ENCODE measurements at regions not wholly inside any gene's neighbourhood (a gene's known extent, or its start where the extent isn't known, plus 50 kb on each side); places are given as distances from the start of the nearest gene placed in this dataset.

GRCh38 chrX:109312757-109313156 is 169.1 kb downstream of the GUCY2F start:
- peak; percentile 28 for DNase-seq (ENCODE audit: low read depth)

DNA sequence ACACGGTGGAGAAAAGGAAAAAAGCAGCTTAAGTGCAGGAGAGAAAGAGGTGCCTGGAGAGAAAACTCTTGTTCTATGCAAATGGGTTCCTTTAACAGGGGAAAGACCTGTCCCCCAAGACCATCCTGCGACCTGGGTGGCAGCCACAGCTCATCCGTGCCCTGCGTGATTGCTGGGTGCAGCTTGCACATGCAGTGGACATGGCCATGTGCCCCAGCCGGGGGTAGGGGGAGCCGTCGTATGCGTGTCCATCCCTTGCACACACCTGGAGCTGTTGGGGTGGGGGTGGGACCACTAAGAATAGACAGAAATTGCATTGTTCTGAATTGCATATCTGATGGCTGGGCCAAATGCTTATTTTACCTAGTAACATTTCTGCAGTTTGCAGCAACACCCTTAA is 171.9 kb downstream of the GUCY2F start:
- no peak for DNase-seq (ENCODE audit: low read depth)

DNA sequence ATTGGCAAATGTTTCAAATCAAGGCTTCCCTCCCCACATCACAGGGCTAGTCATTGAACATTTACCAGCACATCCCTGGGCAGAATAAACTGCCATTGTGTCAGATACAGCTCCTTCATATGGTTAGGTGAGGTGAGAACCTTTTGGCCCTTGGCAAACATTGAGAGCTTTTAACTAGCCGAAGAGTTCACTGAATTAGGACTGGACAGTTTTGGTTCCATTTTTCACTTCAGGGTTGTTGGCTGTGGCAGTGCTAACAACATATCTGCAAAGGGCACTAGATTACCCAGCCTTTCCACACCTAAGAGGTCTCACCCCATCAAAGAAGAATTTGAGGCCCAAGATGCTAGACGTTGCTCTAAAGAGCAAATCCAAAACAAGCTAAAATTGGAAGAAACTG is 180.7 kb downstream of the GUCY2F start:
- no peak for DNase-seq (ENCODE audit: low read depth)

- DNase-seq (ENCODE audit: low read depth): no peak
Measured at GRCh38 chrX:109300415-109300814, 181.5 kb downstream of the GUCY2F start.

DNA sequence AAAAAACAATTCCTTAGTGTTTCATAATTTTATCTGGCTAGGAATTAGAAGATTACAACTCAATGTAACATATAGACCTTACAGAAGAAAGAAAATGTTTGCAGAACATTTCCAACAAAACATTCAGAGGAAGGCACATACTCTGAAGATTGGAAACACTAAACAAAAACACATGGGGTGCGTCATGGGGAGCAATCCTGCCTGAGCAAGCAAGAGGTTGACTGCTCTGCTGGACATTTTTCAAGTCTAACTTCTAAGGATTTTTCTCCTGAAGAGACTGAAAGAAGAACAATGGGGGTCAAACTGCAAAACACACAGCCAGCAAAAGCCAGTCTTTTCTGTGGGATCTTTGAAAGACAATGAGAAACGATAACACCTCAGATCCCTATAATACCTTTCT is 182.8 kb downstream of the GUCY2F start:
- no peak for DNase-seq (ENCODE audit: low read depth)

DNA sequence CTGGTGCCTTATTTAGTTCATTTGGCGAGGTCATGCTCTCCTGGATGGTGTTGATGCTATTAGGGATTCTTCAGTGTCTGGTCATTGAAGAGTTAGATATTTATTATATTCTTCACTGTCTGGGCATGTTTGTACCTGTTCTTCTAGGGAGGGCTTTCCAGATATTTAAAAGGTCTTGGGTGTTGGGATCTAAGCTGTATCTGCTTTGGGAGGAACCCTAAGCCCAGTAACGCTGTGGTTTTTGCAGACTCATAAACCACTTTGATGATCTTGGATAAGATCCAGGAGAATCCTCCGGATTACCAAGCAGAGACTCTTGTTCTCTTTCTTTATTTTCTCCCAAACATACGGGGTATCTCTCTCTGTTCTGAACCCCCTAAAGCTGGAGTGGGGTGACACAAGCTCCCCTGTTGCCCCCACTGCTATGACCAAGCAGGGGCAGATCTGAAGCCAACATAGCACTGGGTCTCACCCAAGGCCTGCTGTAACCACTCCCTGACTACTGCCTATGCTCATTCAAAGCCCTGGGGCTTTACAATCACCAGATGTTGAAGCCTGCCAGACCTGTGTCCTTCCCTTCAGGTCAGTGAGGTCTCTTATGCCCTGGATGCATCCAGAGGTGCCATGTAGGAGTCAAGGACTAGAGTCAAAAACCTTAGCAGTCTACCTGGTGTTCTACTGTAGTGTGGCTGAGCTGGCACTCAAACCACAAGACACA is 187.6 kb downstream of the GUCY2F start:
- peak; percentile 1 for DNase-seq (ENCODE audit: low read depth)

DNA sequence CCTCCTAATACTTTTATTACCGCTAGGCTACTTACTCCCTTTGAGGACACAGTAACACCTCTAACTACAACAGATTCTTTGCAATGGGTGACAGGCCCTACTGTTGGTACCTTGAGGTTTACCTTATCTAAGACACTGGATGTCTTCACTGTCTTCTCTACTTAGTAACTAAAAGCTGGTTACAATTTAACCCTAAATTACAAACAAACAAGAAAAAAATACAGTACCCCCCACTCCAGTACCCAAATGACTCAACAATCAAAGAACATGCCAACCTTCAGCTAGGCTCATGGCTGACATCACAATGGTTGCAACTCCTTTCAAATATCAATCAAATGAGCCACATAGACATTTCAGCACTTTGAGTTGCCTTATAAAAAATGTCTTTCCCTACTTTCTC is 198.0 kb downstream of the GUCY2F start:
- DNase-seq (ENCODE audit: low read depth): no peak

DNA sequence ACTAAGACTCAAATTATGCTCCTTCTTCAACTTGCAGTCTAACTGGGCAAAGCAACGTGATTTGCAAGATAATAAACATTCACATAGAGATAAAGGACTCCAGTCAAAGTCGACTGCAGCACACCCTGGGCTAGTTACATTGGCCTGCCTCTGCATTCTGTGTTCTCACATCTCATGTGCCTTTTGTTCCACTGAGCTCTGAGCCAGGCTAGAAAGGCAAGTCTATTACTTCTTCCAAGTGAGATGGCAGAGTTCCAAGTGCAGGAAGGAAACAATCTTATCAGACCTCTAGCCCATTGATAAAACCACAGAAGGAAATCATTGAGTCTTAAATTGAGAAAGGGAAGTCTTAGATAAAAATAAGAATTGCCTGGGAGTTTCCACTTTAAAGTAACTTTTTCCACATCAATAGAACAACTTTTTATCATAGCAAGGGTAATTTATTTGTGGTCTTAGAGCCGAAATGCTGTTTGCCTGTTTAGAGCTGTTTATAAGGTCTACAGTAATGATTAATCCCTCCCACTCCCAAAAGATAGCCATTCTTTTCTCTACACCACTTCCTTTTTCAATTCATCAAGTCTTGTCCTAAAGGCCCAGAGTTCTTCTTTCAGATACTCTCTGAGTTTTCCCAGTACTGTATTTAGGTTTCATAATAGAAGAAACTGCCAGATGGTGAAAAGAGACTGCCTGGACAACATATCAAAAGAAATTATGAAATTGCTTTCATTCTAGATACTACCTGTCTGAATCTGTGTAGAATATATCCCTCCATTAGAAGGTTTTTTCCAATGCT is 200.2 kb downstream of the GUCY2F start:
- no peak for DNase-seq (ENCODE audit: low read depth)

DNA sequence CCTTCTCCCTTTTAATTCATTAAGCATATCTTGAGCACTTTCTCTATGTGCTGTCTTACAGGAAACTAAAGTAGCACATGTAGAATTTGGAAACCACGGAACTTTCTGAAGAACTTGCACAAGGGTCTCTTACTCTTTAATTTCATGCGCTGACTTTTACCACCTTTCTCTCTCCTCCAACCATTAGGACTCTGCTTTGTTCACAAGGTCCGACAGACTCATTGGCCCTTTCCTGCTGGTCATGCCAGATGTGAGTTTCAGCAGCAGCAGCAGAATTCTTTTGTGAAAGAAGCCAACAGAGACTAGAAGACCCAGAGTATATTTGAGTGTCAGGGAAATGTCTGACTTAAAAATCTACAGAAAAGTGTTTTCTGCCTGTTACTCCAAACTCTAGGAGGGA is 207.1 kb downstream of the GUCY2F start:
- no peak for DNase-seq (ENCODE audit: low read depth)

DNA sequence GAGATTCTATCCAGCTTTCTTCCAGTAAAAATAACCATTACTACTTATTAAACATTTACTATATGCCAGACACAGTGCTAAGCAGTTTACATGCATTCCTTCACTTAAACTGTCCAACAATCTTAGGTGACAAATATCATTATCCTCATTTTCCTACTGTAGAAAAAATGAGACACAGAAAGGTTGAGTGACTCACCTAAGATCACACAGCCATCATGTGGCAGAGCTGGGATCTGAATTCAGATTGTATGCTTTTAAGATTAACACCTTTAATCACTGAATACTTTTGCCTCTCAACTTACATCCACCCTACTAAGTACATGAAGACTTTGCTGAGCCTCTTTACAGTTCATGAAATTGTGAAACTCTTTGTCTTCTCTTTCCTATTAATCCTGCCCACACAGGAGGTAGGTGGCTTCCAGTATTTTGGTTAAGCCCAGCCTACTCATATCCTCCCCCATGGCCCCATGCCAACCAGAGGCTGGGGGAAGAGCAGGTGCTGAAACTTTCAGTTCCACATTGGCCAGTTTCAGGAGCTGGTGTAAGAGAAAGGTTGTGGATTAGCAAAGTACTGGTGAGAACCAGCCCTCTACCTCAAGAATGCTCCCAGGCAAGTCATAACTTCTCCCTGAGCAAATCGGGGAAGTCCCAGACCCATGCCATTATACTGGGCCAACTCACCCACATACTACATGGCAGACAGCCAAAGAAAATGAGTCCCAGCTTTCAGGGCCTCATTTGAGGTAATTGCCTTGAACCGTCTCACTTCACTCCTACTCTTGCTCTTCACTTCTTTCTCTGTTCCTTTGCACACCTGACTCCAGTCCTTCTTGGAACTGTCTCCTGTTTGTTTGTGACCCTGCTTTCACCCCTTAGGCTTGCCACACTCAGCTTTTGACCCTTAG is 211.1 kb downstream of the GUCY2F start:
- peak; percentile 46 for DNase-seq (ENCODE audit: low read depth)

- no peak for DNase-seq (ENCODE audit: low read depth)
Measured at GRCh38 chrX:109268340-109268739, 213.5 kb downstream of the GUCY2F start.

GRCh38 chrX:109266034-109266433 is 215.9 kb downstream of the GUCY2F start:
- DNase-seq (ENCODE audit: low read depth): peak; percentile 0

DNA sequence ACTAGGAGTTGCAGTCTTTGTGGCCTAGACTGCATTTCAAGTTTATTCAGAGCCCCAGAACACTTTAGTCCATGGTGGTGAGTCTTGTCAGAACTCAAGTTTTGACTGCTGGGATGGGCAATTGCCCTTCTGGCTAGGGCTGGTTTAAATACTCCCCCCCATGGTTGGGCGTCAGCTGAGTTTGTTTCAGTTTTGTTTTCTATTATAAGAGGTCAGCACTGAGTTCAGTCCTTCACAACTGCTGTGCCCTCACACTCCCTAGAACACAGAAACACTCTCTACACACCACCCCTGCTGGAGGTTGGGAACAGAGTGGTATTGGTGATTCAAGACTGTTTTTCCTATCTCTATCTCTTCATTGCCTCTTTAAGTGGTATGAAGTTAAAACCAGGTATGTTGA is 217.0 kb downstream of the GUCY2F start:
- DNase-seq (ENCODE audit: low read depth): no peak

- no peak for DNase-seq (ENCODE audit: low read depth)
Measured at GRCh38 chrX:109261279-109261678, 220.6 kb downstream of the GUCY2F start.

DNA sequence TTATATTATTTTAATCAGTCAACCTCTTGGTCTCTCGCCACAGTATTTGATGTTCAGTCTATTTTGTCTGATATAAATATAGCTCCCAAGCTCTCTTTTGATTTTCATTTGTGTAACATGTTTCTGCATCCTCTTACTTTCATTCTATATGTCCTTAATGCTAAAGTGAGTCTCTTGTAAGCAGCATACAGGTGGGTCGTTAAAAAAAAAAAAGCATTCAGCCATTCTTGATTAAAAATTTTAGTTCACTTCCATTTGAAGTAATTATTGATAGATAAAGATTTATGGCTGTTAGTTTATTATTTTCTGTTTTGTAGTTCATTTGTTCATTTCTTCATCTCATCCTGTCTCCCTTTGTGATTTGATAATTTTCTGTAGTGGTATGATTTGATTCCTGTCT is 229.1 kb downstream of the GUCY2F start:
- no peak for DNase-seq (ENCODE audit: low read depth)

DNA sequence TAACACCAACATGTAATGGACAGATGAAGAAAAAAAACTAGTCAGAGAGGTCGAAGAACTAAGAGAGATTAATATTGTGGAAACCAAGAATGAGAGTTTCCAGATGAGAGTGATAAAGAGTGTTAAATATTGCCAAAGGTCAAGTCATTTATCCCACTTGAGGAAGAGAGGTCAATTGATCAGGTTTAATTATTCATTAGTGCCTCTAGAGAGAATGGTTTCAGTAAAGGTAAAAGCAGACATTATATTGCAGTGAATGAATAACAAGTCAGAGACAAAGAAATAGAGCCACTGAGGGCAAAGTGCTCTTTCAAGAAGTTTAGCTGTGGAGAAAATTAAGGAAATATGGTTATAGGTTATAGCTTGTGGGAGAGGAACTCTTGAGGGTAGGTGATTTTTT is 263.1 kb downstream of the GUCY2F start:
- no peak for DNase-seq (ENCODE audit: low read depth)

GRCh38 chrX:109199726-109200125 is 282.2 kb downstream of the GUCY2F start:
- peak; percentile 1 for DNase-seq (ENCODE audit: low read depth)

DNA sequence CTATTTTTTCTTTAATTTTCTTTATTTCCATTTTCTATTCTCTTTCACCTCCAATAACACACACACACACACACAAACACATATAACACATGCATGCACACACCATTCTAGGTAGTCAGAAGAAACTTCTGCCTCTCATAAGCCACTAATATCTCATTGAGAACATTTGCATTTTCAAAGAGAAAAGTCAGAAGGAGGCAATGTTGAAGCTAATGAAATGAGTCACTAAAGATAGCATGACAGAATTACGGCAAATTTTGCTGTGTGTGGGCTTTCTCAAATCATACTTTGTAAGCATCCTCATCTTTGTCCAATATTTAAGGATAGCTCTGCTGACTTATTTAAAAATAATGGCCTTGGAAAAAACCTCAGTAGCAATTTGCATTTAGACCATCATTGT is 291.3 kb downstream of the GUCY2F start:
- no peak for DNase-seq (ENCODE audit: low read depth)

DNA sequence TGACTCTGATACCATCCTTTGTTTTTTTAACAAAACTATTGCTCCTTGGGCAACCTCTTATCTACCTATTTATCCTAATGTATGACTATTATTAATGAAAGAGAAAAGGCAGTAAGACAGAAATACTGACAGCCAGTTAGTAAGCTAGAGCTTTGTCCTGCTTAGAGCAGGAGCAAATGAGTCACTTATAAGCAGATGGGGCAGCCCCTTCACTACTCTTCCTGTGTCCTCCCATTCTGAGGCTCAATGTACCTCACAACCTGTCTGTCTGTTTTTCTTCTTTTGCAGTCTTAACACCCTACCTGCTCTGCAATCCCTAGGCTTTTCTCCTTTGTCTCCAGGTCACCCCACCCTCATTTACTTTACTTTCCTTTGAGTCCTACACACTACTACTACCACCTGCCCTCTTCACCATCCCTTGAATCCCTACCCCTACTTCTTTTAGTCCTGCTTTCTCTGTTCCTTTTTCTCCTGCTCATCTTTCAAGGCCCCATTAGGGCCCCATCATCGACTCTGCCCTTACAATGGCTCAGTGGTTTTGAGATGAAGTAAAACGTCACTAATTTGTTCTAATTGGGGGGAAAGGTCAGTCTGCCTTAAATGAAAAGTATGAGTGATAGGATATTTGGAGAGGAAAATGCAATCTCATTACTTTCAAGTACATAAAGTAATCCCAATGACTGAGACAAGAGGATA is 294.3 kb downstream of the GUCY2F start:
- no peak for DNase-seq (ENCODE audit: low read depth)

GRCh38 chrX:109186939-109187338 is 294.9 kb downstream of the GUCY2F start:
- no peak for DNase-seq (ENCODE audit: low read depth)

DNA sequence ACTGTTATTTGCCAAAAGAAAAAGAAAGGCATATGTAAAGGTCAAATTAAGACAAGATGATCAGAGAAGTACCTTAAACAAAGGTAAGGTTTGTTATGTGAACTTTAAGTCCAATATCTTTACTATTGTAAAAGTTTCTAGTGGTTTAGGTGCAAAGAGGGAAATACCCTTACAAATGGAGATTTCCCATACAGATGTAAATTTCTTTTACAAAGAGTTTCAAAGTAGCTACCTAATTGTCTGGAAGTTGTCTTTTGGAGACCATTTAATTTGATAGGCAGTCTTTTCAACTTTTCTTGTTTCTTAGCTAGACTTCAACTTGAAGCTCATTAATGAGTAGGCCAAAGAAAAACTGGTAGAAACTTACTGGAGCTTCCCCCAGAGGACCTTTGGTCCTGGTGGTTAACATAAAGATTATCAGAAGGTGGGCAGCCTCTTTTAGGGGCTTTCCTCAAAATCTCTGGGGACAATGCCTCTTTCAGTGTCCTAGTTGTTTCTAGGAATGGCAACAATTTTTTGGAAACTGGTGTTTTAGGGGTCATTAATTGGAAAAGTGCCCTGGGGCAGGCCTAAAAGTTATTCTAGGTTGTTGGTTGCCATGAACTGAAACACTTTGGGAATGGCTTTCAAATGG is 297.3 kb downstream of the GUCY2F start:
- DNase-seq (ENCODE audit: low read depth): no peak

All from HT1080 (cell line).